D721Med (cell line): ENCODE measurements at regions not wholly inside any gene's neighbourhood (a gene's known extent, or its start where the extent isn't known, plus 50 kb on each side); places are given as distances from the start of the nearest gene placed in this dataset.
A peak's percentile ranks its signal among the peaks of the same experiment; 100 is the strongest.

ENCODE experiments used
- DNase-seq: peaks from one replicate; pipeline ENCODE4 v3.0.0; 2011; ENCODE audit warnings: low spot score; ENCODE audit not compliant: insufficient read length
- FAIRE-seq: peaks from 2 replicates; lab custom pipeline; 2011; peaks lifted over from hg19 to GRCh38; lab: Jason Lieb, UNC
- CTCF ChIP-seq: IDR thresholded peaks from 2 replicates; pipeline ENCODE4 v1.5.1; 2012; ENCODE audit warnings: mild to moderate bottlenecking, control low read depth; ENCODE audit not compliant: insufficient read depth; ENCODE audit errors: missing control alignments

- DNase-seq (no peak), FAIRE-seq (no peak)
- no peak for TF ChIP-seq CTCF
Observed at GRCh38 chr4:56220261-56220660, 167.0 kb downstream of the AASDH start.

- DNase-seq (no peak), FAIRE-seq (no peak)
- no peak for TF ChIP-seq CTCF
Observed at GRCh38 chr4:56219447-56219846, 167.8 kb downstream of the AASDH start.

- DNase-seq (no peak), FAIRE-seq (no peak)
- TF ChIP-seq CTCF = no peak
Observed at GRCh38 chr4:56218230-56218895, 168.9 kb downstream of the AASDH start.

- no peak for TF ChIP-seq CTCF
- DNase-seq (no peak), FAIRE-seq (no peak)
Observed at GRCh38 chr4:56217343-56217890, 169.9 kb downstream of the AASDH start.

- no peak for TF ChIP-seq CTCF
- FAIRE-seq = no peak
- no peak for DNase-seq
Observed at GRCh38 chr4:56215901-56216300, 171.4 kb downstream of the AASDH start.

- FAIRE-seq = no peak
- DNase-seq = no peak
- no peak for TF ChIP-seq CTCF
Observed at GRCh38 chr4:56215141-56215783, 172.0 kb downstream of the AASDH start.

GRCh38 chr4:56213543-56213942, 173.7 kb downstream of the AASDH start:
- no peak for TF ChIP-seq CTCF
- no peak for DNase-seq
- peak; percentile 6 for FAIRE-seq
